GM18508 (cell line): ENCODE measurements at regions not wholly inside any gene's neighbourhood (a gene's known extent, or its start where the extent isn't known, plus 50 kb on each side); places are given as distances from the start of the nearest gene placed in this dataset.

Source experiments
- ATAC-seq: cut with Tn5 transposase; IDR thresholded peaks from one replicate; pipeline ENCODE4 v1.9.1; 2021; ENCODE audit warnings: moderate number of reproducible peaks; ENCODE audit not compliant: insufficient read depth, unreplicated experiment

GRCh38 chr4:179584101-179584500 is 2141.9 kb upstream of the AGA start:
- no peak for ATAC-seq

GRCh38 chr4:179585761-179586160 is 2143.5 kb upstream of the AGA start:
- ATAC-seq = no peak

- ATAC-seq = no peak
Observed at GRCh38 chr4:179586460-179586859, 2144.2 kb upstream of the AGA start.

- no peak for ATAC-seq
Observed at GRCh38 chr4:179595671-179596410, 2153.6 kb upstream of the AGA start.

GRCh38 chr4:179596621-179597020 is 2154.4 kb upstream of the AGA start:
- ATAC-seq = no peak

GRCh38 chr4:179597301-179597700 is 2155.1 kb upstream of the AGA start:
- no peak for ATAC-seq

GRCh38 chr4:179601671-179602070 is 2159.4 kb upstream of the AGA start:
- ATAC-seq = no peak

- ATAC-seq = no peak
Observed at GRCh38 chr4:179605196-179605595, 2163.0 kb upstream of the AGA start.

- no peak for ATAC-seq
Observed at GRCh38 chr4:179607003-179607402, 2164.8 kb upstream of the AGA start.

GRCh38 chr4:179615704-179616103 is 2173.5 kb upstream of the AGA start:
- no peak for ATAC-seq

- no peak for ATAC-seq
Observed at GRCh38 chr4:179618966-179619365, 2176.7 kb upstream of the AGA start.

- no peak for ATAC-seq
Observed at GRCh38 chr4:179624768-179625181, 2182.5 kb upstream of the AGA start.

GRCh38 chr4:179625406-179625805 is 2183.2 kb upstream of the AGA start:
- ATAC-seq = no peak

- no peak for ATAC-seq
Observed at GRCh38 chr4:179626687-179627086, 2184.4 kb upstream of the AGA start.

GRCh38 chr4:179631321-179631720 is 2189.1 kb upstream of the AGA start:
- no peak for ATAC-seq

GRCh38 chr4:179634862-179635261 is 2192.6 kb upstream of the AGA start:
- ATAC-seq = no peak

- ATAC-seq = no peak
Observed at GRCh38 chr4:179662522-179662921, 2220.3 kb upstream of the AGA start.

- no peak for ATAC-seq
Observed at GRCh38 chr4:179663641-179664429, 2221.6 kb upstream of the AGA start.

GRCh38 chr4:179664430-179665027 is 2222.3 kb upstream of the AGA start:
- no peak for ATAC-seq

GRCh38 chr4:179666226-179666625 is 2224.0 kb upstream of the AGA start:
- ATAC-seq = no peak

GRCh38 chr4:179671609-179672008 is 2229.4 kb upstream of the AGA start:
- no peak for ATAC-seq
